Prostate gland (tissue), 2 donors: ENCODE measurements at regions not wholly inside any gene's neighbourhood (a gene's known extent, or its start where the extent isn't known, plus 50 kb on each side); places are given as distances from the start of the nearest gene placed in this dataset.
"Not testable (repeated sequence)": the region's sequence is repeated elsewhere in the genome, so short reads cannot be mapped to it uniquely, and the experiment has no call there.

Experiments
- DNase-seq: peaks from one replicate; pipeline ENCODE4 v3.0.0-alpha.2; 2019; ENCODE audit warnings: low spot score
- H3K27ac ChIP-seq, 2 donors: fragments of 200-600 bp; sonication (generic); 2 replicates each; pipeline ENCODE4 v1.5.1; 2017 to 2019
- H3K27me3 ChIP-seq: fragments of 200-600 bp; sonication (generic); replicated peaks from 2 replicates; pipeline ENCODE4 v1.5.1; 2019; ENCODE audit not compliant: insufficient read depth
- H3K36me3 ChIP-seq, 2 donors: fragments of 200-600 bp; sonication (generic); 1 replicate in 1 of 2; 2 replicates in 1 of 2; pipeline versions ENCODE4 v1.5.1 to v1.8.1; 2017 to 2019
- H3K4me1 ChIP-seq: fragments of 200-600 bp; sonication (generic); replicated peaks from 2 replicates; pipeline ENCODE4 v1.5.1; 2019
- H3K4me3 ChIP-seq, 2 donors: fragments of 200-600 bp; sonication (generic); 2 replicates each; pipeline ENCODE4 v1.5.1; 2017 to 2019
- H3K9me3 ChIP-seq: fragments of 200-600 bp; sonication (generic); 2 replicates; pipeline ENCODE4 v1.5.1; 2017
- POLR2A ChIP-seq: fragments of 450-650 bp; IDR thresholded peaks from one replicate; pipeline ENCODE4 v1.6.1; 2016; ENCODE audit warnings: antibody characterized with exemption, mild to moderate bottlenecking
- POLR2AphosphoS5 ChIP-seq: sonication (generic); formaldehyde crosslinking; IDR thresholded peaks from one replicate; pipeline ENCODE4 v1.6.1; 2017; ENCODE audit warnings: antibody characterized with exemption
- WGBS: methylation state at CpG from one replicate; pipeline ENCODE4 v1.1.5; 2018; 5-methylcytosine and 5-hydroxymethylcytosine counted together
- intact Hi-C: fragments of 100-400 bp; cut with DNase I; formaldehyde crosslinking; loops from one replicate; pipeline ENCODE4 v1.14.2; 2022
- TF ChIP-seq, protein P1 (sequence below), 4 experiments: fragments of 200-600 bp in 2 of 4; fragments of 450-650 bp in 2 of 4; sonication (generic) in 2 of 4; IDR thresholded peaks; 1 replicate in 3 of 4; 2 replicates in 1 of 4; pipeline ENCODE4 v1.5.1; 2016 to 2019; ENCODE audit warnings: antibody characterized with exemption in 4 of 4, mild to moderate bottlenecking in 2 of 4, moderate library complexity in 2 of 4

- TF ChIP-seq, protein P1, sequence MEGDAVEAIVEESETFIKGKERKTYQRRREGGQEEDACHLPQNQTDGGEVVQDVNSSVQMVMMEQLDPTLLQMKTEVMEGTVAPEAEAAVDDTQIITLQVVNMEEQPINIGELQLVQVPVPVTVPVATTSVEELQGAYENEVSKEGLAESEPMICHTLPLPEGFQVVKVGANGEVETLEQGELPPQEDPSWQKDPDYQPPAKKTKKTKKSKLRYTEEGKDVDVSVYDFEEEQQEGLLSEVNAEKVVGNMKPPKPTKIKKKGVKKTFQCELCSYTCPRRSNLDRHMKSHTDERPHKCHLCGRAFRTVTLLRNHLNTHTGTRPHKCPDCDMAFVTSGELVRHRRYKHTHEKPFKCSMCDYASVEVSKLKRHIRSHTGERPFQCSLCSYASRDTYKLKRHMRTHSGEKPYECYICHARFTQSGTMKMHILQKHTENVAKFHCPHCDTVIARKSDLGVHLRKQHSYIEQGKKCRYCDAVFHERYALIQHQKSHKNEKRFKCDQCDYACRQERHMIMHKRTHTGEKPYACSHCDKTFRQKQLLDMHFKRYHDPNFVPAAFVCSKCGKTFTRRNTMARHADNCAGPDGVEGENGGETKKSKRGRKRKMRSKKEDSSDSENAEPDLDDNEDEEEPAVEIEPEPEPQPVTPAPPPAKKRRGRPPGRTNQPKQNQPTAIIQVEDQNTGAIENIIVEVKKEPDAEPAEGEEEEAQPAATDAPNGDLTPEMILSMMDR (IDR thresholded peaks at IDR 0.05), result no peak
- TF ChIP-seq POLR2AphosphoS5 (no peak), POLR2A (no peak)
- H3K4me1 ChIP-seq, result no peaks in the 10 kb centered on the region
- H3K36me3 ChIP-seq, result no peaks in the 10 kb centered on the region
- H3K4me3 ChIP-seq, result no peak overlapping the region
- DNase-seq, result no peak
- no peaks in the 10 kb centered on the region for H3K27me3 ChIP-seq
- intact Hi-C loops, result no loop called here
- no peak overlapping the region for H3K27ac ChIP-seq
- H3K9me3 ChIP-seq, result no peaks in the 10 kb centered on the region
Observed at GRCh38 chr4:20075248-20075871, 176.3 kb upstream of the SLIT2 start.

DNA sequence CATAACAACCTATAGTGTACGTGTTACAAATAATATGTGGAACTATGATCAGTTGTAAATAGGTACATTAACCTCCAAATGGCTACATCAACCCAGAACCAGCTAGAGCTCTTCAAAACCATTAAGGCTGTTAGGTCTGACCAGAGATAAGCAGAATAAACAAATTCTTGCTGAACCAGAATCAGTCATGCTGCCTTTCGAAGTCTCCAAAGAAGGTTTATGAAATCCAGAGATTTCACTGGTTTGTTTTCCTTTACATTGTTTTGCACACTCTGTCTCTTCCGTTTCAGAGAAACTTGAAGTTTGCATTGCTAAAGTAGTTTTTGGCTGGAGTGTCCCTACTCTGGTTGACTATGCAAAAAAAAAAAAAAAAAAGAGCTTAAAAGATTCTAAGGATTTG, 177.3 kb upstream of the SLIT2 start:
- Histone ChIP-seq H3K4me1 (no peaks in the 10 kb centered on the region), H3K27ac (no peak overlapping the region), H3K4me3 (no peak overlapping the region), H3K27me3 (no peaks in the 10 kb centered on the region), H3K9me3 (no peaks in the 10 kb centered on the region), H3K36me3 (no peaks in the 10 kb centered on the region)
- no peak for DNase-seq
- no peak for TF ChIP-seq POLR2A
- 44% methylated on average over 3 of the region's 3 CpGs for WGBS
- intact Hi-C loops, result no loop called here

DNA sequence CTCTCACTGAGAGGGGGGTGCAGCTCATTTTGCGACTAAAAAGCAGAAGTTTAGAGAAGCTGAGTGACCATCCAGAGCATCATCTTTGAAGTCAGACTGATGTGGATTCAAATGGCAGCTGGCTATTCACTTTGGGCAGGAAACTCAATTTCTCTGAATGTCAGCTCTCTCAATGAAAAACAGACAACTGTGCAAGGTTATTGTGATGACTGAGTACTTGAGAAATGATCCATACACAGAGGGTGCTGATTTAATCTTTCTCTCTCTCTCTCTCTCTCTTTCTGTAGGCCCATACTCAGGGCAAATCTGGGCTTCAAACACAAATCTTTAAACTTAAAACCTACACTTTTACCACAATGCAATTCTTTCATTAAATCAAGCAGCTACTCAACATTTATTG, 185.8 kb upstream of the SLIT2 start:
- no peaks in the 10 kb centered on the region for H3K27me3 ChIP-seq
- intact Hi-C loops, result no loop called here

GRCh38 chr4:20062857-20063256, 188.8 kb upstream of the SLIT2 start:
- intact Hi-C loops, H3K36me3 ChIP-seq, H3K27me3 ChIP-seq, H3K4me1 ChIP-seq, DNase-seq, H3K4me3 ChIP-seq, H3K9me3 ChIP-seq, H3K27ac ChIP-seq: not testable (repeated sequence)
- 92% methylated on average over 5 of the region's 5 CpGs for WGBS

More for the DNA sequence above, 185.8 kb upstream of the SLIT2 start:
- no peak for DNase-seq
- no peak overlapping the region for H3K4me3 ChIP-seq
- H3K27ac ChIP-seq, result no peak overlapping the region
- H3K4me1 ChIP-seq, result no peaks in the 10 kb centered on the region
- TF ChIP-seq, protein P1 (IDR thresholded peaks at IDR 0.05), result no peak
- H3K9me3 ChIP-seq, result no peaks in the 10 kb centered on the region
- WGBS, result 95% methylated on average over 1 of the region's 1 CpG
- H3K36me3 ChIP-seq, result no peaks in the 10 kb centered on the region

DNA sequence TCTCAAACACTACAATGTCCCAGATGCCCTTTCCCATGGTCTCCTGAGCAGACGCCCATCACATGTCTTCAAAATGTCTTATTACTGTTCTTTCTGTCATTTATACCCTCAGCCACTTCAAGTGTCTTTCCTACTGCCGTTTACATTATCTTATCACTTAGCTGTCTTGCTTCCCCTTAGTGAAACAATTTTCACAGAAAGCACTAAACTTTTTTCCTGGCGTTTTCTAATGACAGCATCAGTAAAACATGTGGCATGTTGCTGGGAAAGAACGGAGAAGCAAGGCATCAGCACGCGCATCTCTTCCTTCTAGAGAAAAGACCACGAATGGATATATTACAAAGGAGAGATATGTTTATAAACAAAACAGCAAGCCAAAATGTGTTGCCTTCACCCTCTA, 189.7 kb upstream of the SLIT2 start:
- H3K9me3 ChIP-seq, result no peaks in the 10 kb centered on the region
- no peak overlapping the region for H3K4me3 ChIP-seq
- DNase-seq, result no peak
- TF ChIP-seq, protein P1 (IDR thresholded peaks at IDR 0.05), result no peak
- no peak for TF ChIP-seq POLR2A
- no peak for TF ChIP-seq POLR2AphosphoS5
- H3K4me1 ChIP-seq, result no peaks in the 10 kb centered on the region
- no peak overlapping the region for H3K27ac ChIP-seq
- H3K27me3 ChIP-seq, result no peaks in the 10 kb centered on the region
- WGBS, result 64% methylated on average over 7 of the region's 7 CpGs
- intact Hi-C loops, result no loop called here
- H3K36me3 ChIP-seq, result no peaks in the 10 kb centered on the region

DNA sequence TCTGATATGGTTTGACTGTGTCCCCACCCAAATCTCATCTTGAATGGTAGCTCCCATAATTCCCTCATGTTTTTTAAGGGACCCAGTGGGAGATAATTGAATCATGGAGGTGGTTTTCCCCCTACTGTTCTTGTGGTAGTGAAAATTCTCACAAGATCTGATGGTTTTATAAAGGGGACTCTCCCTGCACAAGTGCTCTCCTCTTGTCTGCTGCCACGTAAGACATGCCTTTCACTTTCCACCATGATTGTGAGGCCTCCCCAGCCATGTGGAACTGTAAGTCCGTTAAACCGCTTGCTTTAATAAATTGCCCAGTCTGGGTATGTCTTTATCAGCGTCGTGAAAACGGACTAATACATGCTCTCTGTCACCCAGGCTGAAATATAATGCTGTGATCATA, 200.9 kb upstream of the SLIT2 start:
- no peaks in the 10 kb centered on the region for H3K27me3 ChIP-seq
- over 99% methylated on average over 6 of the region's 6 CpGs for WGBS
- no peak overlapping the region for H3K4me3 ChIP-seq
- intact Hi-C loops, result no loop called here
- no peaks in the 10 kb centered on the region for H3K4me1 ChIP-seq
- H3K36me3 ChIP-seq, result no peaks in the 10 kb centered on the region
- TF ChIP-seq, protein P1 (IDR thresholded peaks at IDR 0.05), result no peak
- TF ChIP-seq POLR2A, result no peak
- no peak for TF ChIP-seq POLR2AphosphoS5
- DNase-seq, result no peak
- no peak overlapping the region for H3K27ac ChIP-seq
- no peaks in the 10 kb centered on the region for H3K9me3 ChIP-seq
